Kidney (tissue), 13 donors: ENCODE measurements at regions not wholly inside any gene's neighbourhood (a gene's known extent, or its start where the extent isn't known, plus 50 kb on each side); places are given as distances from the start of the nearest gene placed in this dataset.

Experiments used
- DNase-seq, 5 donors: peaks; one replicate each; pipeline ENCODE4 v3.0.0-alpha.2; 2013 to 2020
- FAIRE-seq: peaks from 2 replicates; lab custom pipeline; 2012; peaks lifted over from hg19 to GRCh38; lab: Jason Lieb, UNC
- H3K27ac ChIP-seq, 2 donors: one replicate each; pipeline ENCODE4 v1.7.0; 2013; ENCODE audit warnings: low read depth in 2 of 2, low read length in 2 of 2, inconsistent platforms in 1 of 2
- H3K27me3 ChIP-seq: one replicate; pipeline ENCODE4 v1.7.1; 2013; ENCODE audit warnings: low read length, inconsistent platforms; ENCODE audit not compliant: control insufficient read depth, insufficient read depth
- H3K36me3 ChIP-seq, 3 donors: one replicate each; pipeline versions ENCODE4 v1.7.0 to v1.7.1; 2013; ENCODE audit warnings: low read length in 3 of 3, control low read depth in 1 of 3, inconsistent platforms in 1 of 3; ENCODE audit not compliant: insufficient read depth in 3 of 3, control insufficient read depth in 2 of 3
- H3K4me1 ChIP-seq, 3 donors: one replicate each; pipeline versions ENCODE4 v1.7.0 to v1.7.1; 2013; ENCODE audit warnings: low read length in 3 of 3, inconsistent platforms in 1 of 3, low read depth in 1 of 3; ENCODE audit not compliant: control insufficient read depth in 2 of 3, insufficient read depth in 2 of 3
- H3K4me3 ChIP-seq, 3 donors: one replicate each; pipeline versions ENCODE4 v1.7.0 to v1.8.1; 2013; ENCODE audit warnings: low read length in 3 of 3, control low read depth in 1 of 3, inconsistent platforms in 1 of 3
- H3K9ac ChIP-seq, 3 donors: one replicate each; pipeline versions ENCODE4 v1.7.0 to v1.7.1; 2013; ENCODE audit warnings: low read length in 3 of 3, control low read depth in 1 of 3, inconsistent platforms in 1 of 3
- H3K9me3 ChIP-seq, 3 donors: one replicate each; pipeline versions ENCODE4 v1.7.0 to v1.7.1; 2013; ENCODE audit warnings: low read length in 3 of 3, control low read depth in 1 of 3, inconsistent platforms in 1 of 3; ENCODE audit not compliant: control insufficient read depth in 2 of 3, insufficient read depth in 1 of 3
- intact Hi-C: fragments of 100-400 bp; cut with DNase I; formaldehyde crosslinking; loops from one replicate; pipeline ENCODE4 v1.11.1; 2022
- TF ChIP-seq, protein P1 (sequence below): IDR thresholded peaks from 3 replicates; pipeline ENCODE4 v1.5.1; 2012; ENCODE audit warnings: mild to moderate bottlenecking, moderate library complexity, borderline replicate concordance; ENCODE audit not compliant: insufficient read depth; ENCODE audit errors: extremely low read depth
- donor health status: control.
- donor health status: control.
- donor health status: control.
- donor health status: control.
- donor health status: control.
- donor health status: DM: yes; HTN: yes; CAD: no.
- donor health status: Normal renal cell carcinoma (clear cell type).

DNA sequence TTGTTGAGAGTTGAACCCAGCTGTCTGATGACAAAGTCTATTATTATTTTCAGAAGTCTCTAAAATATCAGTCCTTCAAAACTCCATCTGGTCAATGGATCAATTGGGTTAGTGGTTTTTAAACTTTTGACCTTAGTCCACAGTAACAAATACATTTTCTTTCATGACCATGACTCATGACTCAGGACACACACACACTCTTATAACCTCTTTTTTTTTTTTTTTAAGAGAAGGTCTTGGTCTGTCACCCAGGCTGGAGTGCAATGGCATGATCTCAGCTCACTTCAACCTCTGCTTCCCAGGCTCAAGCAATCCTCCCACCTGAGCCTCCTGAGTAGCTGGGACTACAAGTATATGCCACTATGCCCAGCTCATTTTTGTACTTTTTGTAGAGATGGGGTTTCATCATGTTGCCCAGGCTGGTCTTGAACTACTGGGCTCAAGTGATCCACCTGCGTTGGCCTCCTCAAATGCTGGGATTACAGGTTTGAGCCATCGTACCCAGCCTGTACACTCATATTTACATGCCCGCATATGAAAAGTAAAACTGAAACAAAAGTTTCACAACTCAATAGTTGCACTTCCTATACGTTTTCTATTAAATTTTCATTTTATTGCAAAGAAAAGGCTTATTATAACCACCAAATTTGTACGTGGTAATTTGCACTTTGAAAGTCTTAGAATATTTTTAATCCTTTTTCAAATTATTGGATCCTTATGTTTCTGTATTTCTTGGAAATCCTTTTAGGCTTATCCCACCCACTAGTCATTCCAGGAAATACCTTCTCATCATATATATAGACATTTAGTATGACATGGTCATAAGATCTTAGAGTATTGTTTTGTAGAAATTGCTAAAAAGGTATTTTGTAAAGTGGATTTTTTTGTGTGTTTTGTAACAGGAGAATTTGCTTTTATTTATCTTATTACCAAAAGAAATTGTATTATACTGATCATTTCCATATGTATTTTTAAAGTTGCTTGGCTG, 199.0 kb downstream of the LPIN1 start:
- no peaks in the 10 kb centered on the region for H3K27me3 ChIP-seq
- intact Hi-C loops = no loop called here
- H3K9ac ChIP-seq = no peak overlapping the region
- no peak overlapping the region for H3K27ac ChIP-seq
- no peaks in the 10 kb centered on the region for H3K36me3 ChIP-seq
- H3K4me1 ChIP-seq = no peaks in the 10 kb centered on the region
- no peak for DNase-seq
- FAIRE-seq = no peak
- no peak overlapping the region for H3K4me3 ChIP-seq
- TF ChIP-seq, protein P1, sequence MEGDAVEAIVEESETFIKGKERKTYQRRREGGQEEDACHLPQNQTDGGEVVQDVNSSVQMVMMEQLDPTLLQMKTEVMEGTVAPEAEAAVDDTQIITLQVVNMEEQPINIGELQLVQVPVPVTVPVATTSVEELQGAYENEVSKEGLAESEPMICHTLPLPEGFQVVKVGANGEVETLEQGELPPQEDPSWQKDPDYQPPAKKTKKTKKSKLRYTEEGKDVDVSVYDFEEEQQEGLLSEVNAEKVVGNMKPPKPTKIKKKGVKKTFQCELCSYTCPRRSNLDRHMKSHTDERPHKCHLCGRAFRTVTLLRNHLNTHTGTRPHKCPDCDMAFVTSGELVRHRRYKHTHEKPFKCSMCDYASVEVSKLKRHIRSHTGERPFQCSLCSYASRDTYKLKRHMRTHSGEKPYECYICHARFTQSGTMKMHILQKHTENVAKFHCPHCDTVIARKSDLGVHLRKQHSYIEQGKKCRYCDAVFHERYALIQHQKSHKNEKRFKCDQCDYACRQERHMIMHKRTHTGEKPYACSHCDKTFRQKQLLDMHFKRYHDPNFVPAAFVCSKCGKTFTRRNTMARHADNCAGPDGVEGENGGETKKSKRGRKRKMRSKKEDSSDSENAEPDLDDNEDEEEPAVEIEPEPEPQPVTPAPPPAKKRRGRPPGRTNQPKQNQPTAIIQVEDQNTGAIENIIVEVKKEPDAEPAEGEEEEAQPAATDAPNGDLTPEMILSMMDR = no peak
- H3K9me3 ChIP-seq = no peaks in the 10 kb centered on the region

DNA sequence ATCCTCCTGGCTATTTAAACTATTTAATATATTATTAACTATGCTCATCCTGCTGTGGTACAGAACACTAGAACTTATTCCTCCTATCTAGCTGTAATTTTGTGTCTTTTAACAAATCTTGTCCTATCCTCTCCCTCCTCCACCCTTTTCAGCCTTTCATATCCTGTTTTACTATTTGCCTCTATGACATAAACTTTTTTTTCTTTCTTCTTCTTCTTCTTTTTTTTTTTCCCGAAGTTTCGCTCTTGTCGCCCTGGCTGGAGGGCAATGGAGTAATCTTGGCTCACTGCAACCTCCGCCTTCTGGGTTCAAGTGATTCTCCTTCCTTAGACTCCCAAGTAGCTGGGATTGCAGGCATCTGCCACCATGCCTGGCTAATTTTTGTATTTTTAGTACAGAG, 201.5 kb downstream of the LPIN1 start:
- Histone ChIP-seq H3K9ac (no peak overlapping the region), H3K9me3 (no peaks in the 10 kb centered on the region), H3K27me3 (no peaks in the 10 kb centered on the region), H3K27ac (no peak overlapping the region), H3K4me1 (no peaks in the 10 kb centered on the region), H3K4me3 (no peak overlapping the region), H3K36me3 (no peaks in the 10 kb centered on the region)
- intact Hi-C loops = no loop called here
- FAIRE-seq (no peak), DNase-seq (no peak)
- TF ChIP-seq, protein P1 = no peak

DNA sequence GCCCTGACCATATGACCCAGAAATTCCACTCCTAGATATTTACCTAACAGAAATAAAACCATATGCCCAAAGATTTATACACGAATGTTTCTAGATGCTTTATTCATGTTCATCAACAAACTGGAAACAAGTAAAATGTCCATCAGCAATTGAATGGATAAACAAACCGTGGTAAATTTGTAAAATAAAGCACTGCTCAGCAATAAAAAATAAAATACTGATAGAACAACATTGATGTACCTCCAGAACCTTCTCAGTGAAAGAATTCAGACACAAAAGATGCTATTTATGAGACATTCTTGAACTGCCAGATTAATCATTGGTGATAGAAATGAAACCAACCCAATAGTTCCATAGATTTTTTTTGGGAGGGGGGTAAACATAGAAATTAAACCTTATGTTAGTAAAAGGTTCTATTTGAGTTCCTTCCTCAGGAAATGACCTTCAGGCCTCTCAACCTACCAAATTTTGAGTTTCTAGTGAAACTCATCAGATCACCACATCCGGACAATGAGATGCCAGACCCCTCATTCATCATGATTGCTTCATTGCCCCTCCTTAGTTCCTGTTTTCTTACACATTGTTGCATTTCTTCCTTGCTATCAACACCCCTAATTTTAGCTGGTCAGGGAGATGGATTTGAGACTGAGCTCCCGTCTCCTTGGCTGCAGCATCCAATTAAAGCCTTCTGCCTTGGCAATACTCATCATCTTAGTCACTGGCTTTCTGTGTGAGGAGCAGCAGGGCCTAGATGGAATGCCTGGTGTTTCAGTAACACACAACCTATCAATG, 203.5 kb downstream of the LPIN1 start:
- intact Hi-C loops = loop anchor here (10.0 kb wide), 1 partner anchor 265 kb away; no protein-coding TSS in a partner anchor
- H3K27me3 ChIP-seq = no peaks in the 10 kb centered on the region
- FAIRE-seq = no peak
- DNase-seq = peak in 1 of 5 donors; percentile 41
- no peaks in the 10 kb centered on the region for H3K36me3 ChIP-seq
- H3K9me3 ChIP-seq = no peaks in the 10 kb centered on the region
- H3K4me3 ChIP-seq = no peak overlapping the region
- H3K27ac ChIP-seq = no peak overlapping the region
- no peaks in the 10 kb centered on the region for H3K4me1 ChIP-seq
- TF ChIP-seq, protein P1 = no peak
- H3K9ac ChIP-seq = no peak overlapping the region
